Mesodermal cell (in vitro differentiated cells): ENCODE measurements at regions not wholly inside any gene's neighbourhood (a gene's known extent, or its start where the extent isn't known, plus 50 kb on each side); places are given as distances from the start of the nearest gene placed in this dataset.
"Not testable (repeated sequence)": the region's sequence is repeated elsewhere in the genome, so short reads cannot be mapped to it uniquely, and the experiment has no call there.

Experiments
- H3K27ac ChIP-seq: 2 replicates; pipeline ENCODE4 v1.7.0; 2013; ENCODE audit warnings: mild to moderate bottlenecking, low read depth, low read length, moderate library complexity; ENCODE audit not compliant: severe bottlenecking
- H3K36me3 ChIP-seq: 2 replicates; pipeline ENCODE4 v1.7.1; 2013; ENCODE audit warnings: mild to moderate bottlenecking, low read length, moderate library complexity; ENCODE audit not compliant: control insufficient read depth, insufficient read depth
- H3K4me1 ChIP-seq: one replicate; pipeline ENCODE4 v1.7.1; 2013; ENCODE audit warnings: mild to moderate bottlenecking, low read length; ENCODE audit not compliant: insufficient read depth, control insufficient read depth, poor library complexity, severe bottlenecking
- H3K4me3 ChIP-seq: 2 replicates; pipeline ENCODE4 v1.7.0; 2013; ENCODE audit warnings: low read length, control low read depth, mild to moderate bottlenecking; ENCODE audit not compliant: insufficient read depth, poor library complexity, severe bottlenecking; ENCODE audit errors: extremely low read depth
- H3K9me3 ChIP-seq: 2 replicates; pipeline ENCODE4 v1.7.1; 2013; ENCODE audit warnings: mild to moderate bottlenecking, low read length, moderate library complexity; ENCODE audit not compliant: control insufficient read depth
- WGBS, 2 experiments: methylation state at CpG; one replicate each; pipeline ENCODE4 v1.1.5; 2013; ENCODE audit warnings: missing lambda C conversion rate in 2 of 2; ENCODE audit not compliant: insufficient coverage in 2 of 2; 5-methylcytosine and 5-hydroxymethylcytosine counted together

GRCh38 chr4:74505355-74505978, 60.5 kb downstream of the AREG start:
- WGBS, 2 experiments = 62 to 71% methylated on average over 5 of the region's 5 CpGs
- not testable (repeated sequence) for H3K4me3 ChIP-seq, H3K4me1 ChIP-seq, H3K9me3 ChIP-seq, H3K36me3 ChIP-seq, H3K27ac ChIP-seq

DNA sequence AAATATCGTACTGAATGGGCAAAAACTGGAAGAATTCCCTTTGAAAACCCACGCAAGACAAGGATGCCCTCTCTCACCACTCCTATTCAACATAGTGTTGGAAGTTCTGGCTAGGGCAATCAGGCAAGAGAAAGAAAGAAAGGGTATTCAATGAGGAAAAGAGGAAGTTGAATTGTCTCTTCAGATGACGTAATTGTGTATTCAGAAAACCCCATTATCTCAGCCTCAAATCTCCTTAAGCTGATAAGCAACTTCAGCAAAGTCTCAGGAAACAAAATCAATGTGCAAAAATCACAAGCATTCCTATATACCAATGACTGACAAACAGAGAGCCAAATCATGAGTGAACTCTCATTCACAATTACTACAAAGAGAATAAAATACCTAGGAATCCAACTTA, 64.4 kb downstream of the AREG start:
- not testable (repeated sequence) for H3K4me1 ChIP-seq, H3K9me3 ChIP-seq, H3K27ac ChIP-seq, H3K36me3 ChIP-seq, H3K4me3 ChIP-seq
- no CpG with 5 or more reads among the region's 3 CpGs for WGBS, 2 experiments

GRCh38 chr4:74516303-74516702, 71.4 kb downstream of the AREG start:
- no peaks in the 10 kb centered on the region for H3K4me1 ChIP-seq
- no peak overlapping the region for H3K4me3 ChIP-seq
- no peaks in the 10 kb centered on the region for H3K9me3 ChIP-seq
- no peak overlapping the region for H3K27ac ChIP-seq
- no peaks in the 10 kb centered on the region for H3K36me3 ChIP-seq

- H3K36me3 ChIP-seq = no peaks in the 10 kb centered on the region
- no peaks in the 10 kb centered on the region for H3K4me1 ChIP-seq
- no peak overlapping the region for H3K27ac ChIP-seq
- whole genome bisulfite sequencing, 2 experiments = 80 to 95% methylated on average over 1 to 3 of the region's 4 CpGs
- no peak overlapping the region for H3K4me3 ChIP-seq
- no peaks in the 10 kb centered on the region for H3K9me3 ChIP-seq
These were observed 73.1 kb downstream of the AREG start for GRCh38 chr4:74517996-74518395.

DNA sequence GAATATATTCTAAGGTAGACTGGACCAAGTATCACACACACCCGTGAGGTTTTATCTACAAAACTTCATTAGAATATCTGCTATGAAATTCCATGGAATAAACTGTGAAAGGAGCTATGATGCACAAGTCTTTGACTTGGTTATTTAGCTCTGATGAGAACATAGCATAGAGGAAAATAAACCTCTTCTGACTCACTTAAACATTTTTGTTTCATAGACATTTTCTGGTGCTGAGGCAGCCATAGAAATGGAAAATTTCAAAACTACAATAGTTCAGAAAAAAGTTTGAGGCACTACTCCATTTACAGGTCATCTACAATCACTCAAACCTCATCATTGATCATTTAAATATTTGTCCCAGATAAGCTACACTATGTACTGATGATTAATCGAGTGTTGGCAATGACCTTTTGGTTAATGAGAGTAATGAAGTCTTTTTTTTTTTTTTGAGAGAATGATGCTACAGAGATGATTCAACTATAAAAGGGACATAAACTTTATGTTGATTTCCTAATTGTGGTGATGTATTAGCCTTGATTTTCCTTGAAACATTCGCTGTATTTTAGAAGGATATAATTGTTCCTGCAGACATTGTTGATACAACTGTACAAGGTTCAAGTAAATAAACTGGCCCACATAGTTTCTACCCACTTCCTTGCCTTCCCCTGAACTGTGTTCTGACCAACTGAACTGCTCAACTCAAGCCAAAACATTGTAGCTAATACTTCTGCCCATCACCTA, 77.5 kb downstream of the AREG start:
- no peaks in the 10 kb centered on the region for H3K4me1 ChIP-seq
- H3K36me3 ChIP-seq = no peaks in the 10 kb centered on the region
- no peaks in the 10 kb centered on the region for H3K9me3 ChIP-seq
- H3K4me3 ChIP-seq = no peak overlapping the region
- H3K27ac ChIP-seq = no peak overlapping the region
- no CpG with 5 or more reads among the region's 3 CpGs for WGBS, 2 experiments

- Histone ChIP-seq H3K27ac (no peak overlapping the region), H3K36me3 (no peaks in the 10 kb centered on the region), H3K4me3 (no peak overlapping the region), H3K9me3 (no peaks in the 10 kb centered on the region), H3K4me1 (no peaks in the 10 kb centered on the region)
- no CpG with 5 or more reads among the region's 1 CpG for WGBS, 2 experiments
These were observed 78.2 kb downstream of the AREG start for GRCh38 chr4:74523096-74523495.

DNA sequence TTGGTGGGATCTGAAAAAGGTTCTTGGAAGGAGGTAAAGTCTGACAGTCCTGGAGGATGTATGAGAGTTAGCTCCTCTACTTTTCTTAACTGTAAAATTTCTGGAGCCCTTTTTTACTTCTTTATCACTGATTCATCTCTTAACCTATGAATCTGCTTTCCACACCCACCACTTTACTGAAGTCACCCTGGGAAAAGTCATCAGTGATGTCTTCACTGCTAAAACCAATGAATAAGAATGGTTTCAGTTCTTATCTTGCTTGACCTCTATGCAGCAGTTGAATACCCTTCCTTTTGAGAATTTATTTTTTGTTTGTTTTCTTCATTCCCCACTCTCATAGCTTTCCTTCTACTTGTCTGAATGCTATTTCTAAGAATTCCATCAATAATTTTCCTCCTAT, 80.0 kb downstream of the AREG start:
- H3K4me3 ChIP-seq = no peak overlapping the region
- H3K27ac ChIP-seq = no peak overlapping the region
- no peaks in the 10 kb centered on the region for H3K36me3 ChIP-seq
- H3K4me1 ChIP-seq = peaks cover 2% of the 10 kb centered on the region
- H3K9me3 ChIP-seq = no peaks in the 10 kb centered on the region

DNA sequence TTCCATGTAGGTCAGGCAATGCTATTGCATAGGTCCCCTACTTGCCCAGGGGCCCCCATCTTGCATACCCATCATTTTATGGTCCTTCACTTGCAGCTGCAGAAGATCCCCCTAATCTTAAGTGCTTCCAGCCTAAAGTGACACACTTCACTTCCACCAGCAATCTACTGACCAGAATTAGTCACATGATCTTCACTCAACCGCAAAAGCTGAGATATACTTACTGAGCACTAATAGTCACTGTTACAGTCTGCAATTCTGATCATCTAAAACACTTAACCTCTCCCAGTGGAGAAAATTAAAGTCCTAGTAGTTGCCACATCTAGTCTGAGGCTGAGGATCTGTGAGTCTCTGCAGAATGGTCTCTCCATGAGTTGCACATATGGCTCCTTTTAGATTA, 82.1 kb downstream of the AREG start:
- 88% methylated on average over 1 of the region's 1 CpG; no CpG with 5 or more reads in 1 of the 2 experiments for WGBS, 2 experiments
- no peak overlapping the region for H3K4me3 ChIP-seq
- H3K36me3 ChIP-seq = no peaks in the 10 kb centered on the region
- no peak overlapping the region for H3K27ac ChIP-seq
- H3K4me1 ChIP-seq = peaks cover 4% of the 10 kb centered on the region
- no peaks in the 10 kb centered on the region for H3K9me3 ChIP-seq

DNA sequence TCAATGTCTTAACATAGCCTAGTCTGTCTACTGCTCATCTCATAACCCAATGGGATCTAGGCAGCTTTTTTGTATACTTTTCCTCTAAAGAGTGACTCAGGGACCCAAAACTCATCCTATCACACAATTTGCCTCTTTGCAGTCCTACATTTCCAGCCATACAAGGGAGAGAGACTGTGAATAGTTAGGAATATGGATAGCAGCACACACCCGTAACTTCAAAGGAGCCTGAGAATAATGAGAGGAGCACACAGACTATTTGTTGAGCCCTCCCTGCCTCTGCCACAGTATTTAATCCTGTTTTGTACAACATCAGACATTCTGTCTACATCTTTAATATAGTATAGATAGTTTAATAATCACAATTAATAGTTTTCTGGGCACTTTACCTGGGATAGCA, 83.2 kb downstream of the AREG start:
- Histone ChIP-seq H3K27ac (no peak overlapping the region), H3K36me3 (no peaks in the 10 kb centered on the region), H3K4me1 (peaks cover 4% of the 10 kb centered on the region), H3K9me3 (no peaks in the 10 kb centered on the region), H3K4me3 (no peak overlapping the region)
- no CpG with 5 or more reads among the region's 1 CpG for WGBS, 2 experiments

DNA sequence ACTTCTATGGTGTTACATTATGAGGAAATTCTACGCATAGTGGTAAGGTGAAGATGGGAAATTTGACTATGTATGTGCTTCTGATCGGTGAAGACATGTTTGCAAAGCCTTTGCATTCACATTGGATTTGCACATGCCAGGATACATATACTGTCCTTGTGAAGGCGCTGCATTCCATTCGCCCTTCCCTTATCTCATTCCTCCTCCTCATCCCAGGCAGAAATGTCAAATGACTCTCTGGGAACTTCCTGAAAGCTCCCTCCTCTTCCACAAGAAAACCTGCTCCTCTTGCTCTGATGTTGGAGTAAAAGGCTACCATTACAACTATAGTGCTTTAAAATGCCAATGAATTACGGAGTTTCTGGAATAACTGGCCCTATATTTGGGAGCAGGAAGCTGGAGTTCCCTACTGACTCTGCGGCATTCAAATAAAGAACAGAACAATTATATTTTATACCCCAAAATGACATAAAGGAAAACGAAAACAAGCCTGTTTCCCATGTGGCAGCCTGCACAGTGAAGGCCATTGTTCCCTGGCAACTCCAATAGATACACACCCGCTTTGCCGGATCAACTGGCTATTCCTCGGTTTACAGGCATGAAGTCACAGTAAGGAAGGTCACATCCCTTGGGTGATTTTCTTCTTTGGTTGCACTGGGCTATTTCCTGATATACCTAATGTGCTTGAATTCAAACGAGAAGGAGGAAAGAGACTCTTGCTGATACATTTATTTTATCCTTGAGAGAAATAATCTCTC, 84.5 kb downstream of the AREG start:
- H3K9me3 ChIP-seq = no peaks in the 10 kb centered on the region
- WGBS, 2 experiments = 93 to 95% methylated on average over 6 to 8 of the region's 11 CpGs
- no peak overlapping the region for H3K4me3 ChIP-seq
- H3K27ac ChIP-seq = no peak overlapping the region
- H3K4me1 ChIP-seq = peaks cover 4% of the 10 kb centered on the region
- no peaks in the 10 kb centered on the region for H3K36me3 ChIP-seq
